ENCODE measurements at regions not wholly inside any gene's neighbourhood (a gene's known extent, or its start where the extent isn't known, plus 50 kb on each side); places are given as distances from the start of the nearest gene placed in this dataset.
A peak's percentile ranks its signal among the peaks of the same experiment; 100 is the strongest.

GRCh38 chr3:159273608-159274007 is 471.8 kb downstream of the MFSD1 start:
- TF ChIP-seq, protein P1, sequence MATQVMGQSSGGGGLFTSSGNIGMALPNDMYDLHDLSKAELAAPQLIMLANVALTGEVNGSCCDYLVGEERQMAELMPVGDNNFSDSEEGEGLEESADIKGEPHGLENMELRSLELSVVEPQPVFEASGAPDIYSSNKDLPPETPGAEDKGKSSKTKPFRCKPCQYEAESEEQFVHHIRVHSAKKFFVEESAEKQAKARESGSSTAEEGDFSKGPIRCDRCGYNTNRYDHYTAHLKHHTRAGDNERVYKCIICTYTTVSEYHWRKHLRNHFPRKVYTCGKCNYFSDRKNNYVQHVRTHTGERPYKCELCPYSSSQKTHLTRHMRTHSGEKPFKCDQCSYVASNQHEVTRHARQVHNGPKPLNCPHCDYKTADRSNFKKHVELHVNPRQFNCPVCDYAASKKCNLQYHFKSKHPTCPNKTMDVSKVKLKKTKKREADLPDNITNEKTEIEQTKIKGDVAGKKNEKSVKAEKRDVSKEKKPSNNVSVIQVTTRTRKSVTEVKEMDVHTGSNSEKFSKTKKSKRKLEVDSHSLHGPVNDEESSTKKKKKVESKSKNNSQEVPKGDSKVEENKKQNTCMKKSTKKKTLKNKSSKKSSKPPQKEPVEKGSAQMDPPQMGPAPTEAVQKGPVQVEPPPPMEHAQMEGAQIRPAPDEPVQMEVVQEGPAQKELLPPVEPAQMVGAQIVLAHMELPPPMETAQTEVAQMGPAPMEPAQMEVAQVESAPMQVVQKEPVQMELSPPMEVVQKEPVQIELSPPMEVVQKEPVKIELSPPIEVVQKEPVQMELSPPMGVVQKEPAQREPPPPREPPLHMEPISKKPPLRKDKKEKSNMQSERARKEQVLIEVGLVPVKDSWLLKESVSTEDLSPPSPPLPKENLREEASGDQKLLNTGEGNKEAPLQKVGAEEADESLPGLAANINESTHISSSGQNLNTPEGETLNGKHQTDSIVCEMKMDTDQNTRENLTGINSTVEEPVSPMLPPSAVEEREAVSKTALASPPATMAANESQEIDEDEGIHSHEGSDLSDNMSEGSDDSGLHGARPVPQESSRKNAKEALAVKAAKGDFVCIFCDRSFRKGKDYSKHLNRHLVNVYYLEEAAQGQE (IDR thresholded peaks at IDR 0.05; ENCODE audit: low read depth, low read length) = peak; percentile 98
- TF ChIP-seq, protein P2, sequence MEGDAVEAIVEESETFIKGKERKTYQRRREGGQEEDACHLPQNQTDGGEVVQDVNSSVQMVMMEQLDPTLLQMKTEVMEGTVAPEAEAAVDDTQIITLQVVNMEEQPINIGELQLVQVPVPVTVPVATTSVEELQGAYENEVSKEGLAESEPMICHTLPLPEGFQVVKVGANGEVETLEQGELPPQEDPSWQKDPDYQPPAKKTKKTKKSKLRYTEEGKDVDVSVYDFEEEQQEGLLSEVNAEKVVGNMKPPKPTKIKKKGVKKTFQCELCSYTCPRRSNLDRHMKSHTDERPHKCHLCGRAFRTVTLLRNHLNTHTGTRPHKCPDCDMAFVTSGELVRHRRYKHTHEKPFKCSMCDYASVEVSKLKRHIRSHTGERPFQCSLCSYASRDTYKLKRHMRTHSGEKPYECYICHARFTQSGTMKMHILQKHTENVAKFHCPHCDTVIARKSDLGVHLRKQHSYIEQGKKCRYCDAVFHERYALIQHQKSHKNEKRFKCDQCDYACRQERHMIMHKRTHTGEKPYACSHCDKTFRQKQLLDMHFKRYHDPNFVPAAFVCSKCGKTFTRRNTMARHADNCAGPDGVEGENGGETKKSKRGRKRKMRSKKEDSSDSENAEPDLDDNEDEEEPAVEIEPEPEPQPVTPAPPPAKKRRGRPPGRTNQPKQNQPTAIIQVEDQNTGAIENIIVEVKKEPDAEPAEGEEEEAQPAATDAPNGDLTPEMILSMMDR (IDR thresholded peaks at IDR 0.05) = no peak
- TF ChIP-seq JUND (IDR thresholded peaks at IDR 0.05) (no peak), RAD21 (IDR thresholded peaks at IDR 0.05; ENCODE audit: low read length) (no peak)
